WTC11 (cell line): ENCODE measurements at regions not wholly inside any gene's neighbourhood (a gene's known extent, or its start where the extent isn't known, plus 50 kb on each side); places are given as distances from the start of the nearest gene placed in this dataset.
A peak's percentile ranks its signal among the peaks of the same experiment; 100 is the strongest.

ENCODE experiments used
- ATAC-seq: fragments of 200-7000 bp; cut with Tn5 transposase; 2 replicates; pipeline ENCODE4 v1.10.0; 2021; ENCODE audit warnings: mild to moderate bottlenecking, moderate library complexity
- CTCF ChIA-PET: fragments of 300-600 bp; sonication (Branson Sonifier 250); formaldehyde crosslinking; loops from one replicate; lab custom pipeline; 2021; ENCODE audit warnings: antibody characterized with exemption; lab: Charles Lee
- POLR2A ChIA-PET: fragments of 350-600 bp; sonication (Branson Sonifier 250); formaldehyde crosslinking; loops from one replicate; lab custom pipeline; 2021; ENCODE audit warnings: antibody characterized with exemption; lab: Charles Lee
- DNase-seq: peaks from one replicate; pipeline ENCODE4 v3.0.0; 2021; ENCODE audit warnings: low spot score
- H3K27ac Mint-ChIP-seq: 2 replicates; pipeline ENCODE4 v1.8.0; 2021; ENCODE audit warnings: mixed read lengths
- H3K27me3 Mint-ChIP-seq: 2 replicates; pipeline ENCODE4 v1.8.0; 2021; ENCODE audit warnings: low read depth, mild to moderate bottlenecking, moderate library complexity, mixed read lengths
- H3K36me3 Mint-ChIP-seq: 2 replicates; pipeline ENCODE4 v1.8.0; 2021; ENCODE audit warnings: mixed read lengths
- H3K4me1 Mint-ChIP-seq: 2 replicates; pipeline ENCODE4 v1.8.0; 2022; ENCODE audit warnings: mixed read lengths
- H3K4me3 Mint-ChIP-seq: 2 replicates; pipeline ENCODE4 v1.8.0; 2021; ENCODE audit warnings: mild to moderate bottlenecking, moderate library complexity, mixed read lengths
- H3K9me3 Mint-ChIP-seq: 2 replicates; pipeline ENCODE4 v1.8.0; 2021; ENCODE audit warnings: mixed read lengths
- ATF2 ChIP-seq: sonication (generic); formaldehyde crosslinking; IDR thresholded peaks from 2 replicates; pipeline ENCODE4 v1.8.1; 2022; ENCODE audit warnings: low read depth, missing genetic modification reagents, borderline replicate concordance
- ATF3 ChIP-seq: sonication (generic); formaldehyde crosslinking; conservative IDR thresholded peaks from 2 replicates; pipeline ENCODE4 v1.8.1; 2022; ENCODE audit warnings: mild to moderate bottlenecking, missing genetic modification reagents
- CBFB ChIP-seq: sonication (generic); formaldehyde crosslinking; IDR thresholded peaks from 2 replicates; pipeline ENCODE4 v1.8.1; 2022; ENCODE audit warnings: mild to moderate bottlenecking, low read depth, missing genetic modification reagents
- ESRRA ChIP-seq: sonication (generic); formaldehyde crosslinking; IDR thresholded peaks from 2 replicates; pipeline ENCODE4 v1.8.1; 2022; ENCODE audit warnings: mild to moderate bottlenecking, missing genetic modification reagents, borderline replicate concordance
- ETV6 ChIP-seq: sonication (generic); formaldehyde crosslinking; IDR thresholded peaks from 2 replicates; pipeline ENCODE4 v1.8.1; 2022; ENCODE audit warnings: mild to moderate bottlenecking, missing genetic modification reagents
- FOXP4 ChIP-seq: sonication (generic); formaldehyde crosslinking; IDR thresholded peaks from 2 replicates; pipeline ENCODE4 v1.8.0; 2022; ENCODE audit warnings: mild to moderate bottlenecking, missing genetic modification reagents
- NFATC4 ChIP-seq: fragments of 250-450 bp; sonication (Bioruptor Pico); IDR thresholded peaks from 2 replicates; pipeline ENCODE4 v1.9.0; 2021; ENCODE audit warnings: mild to moderate bottlenecking
- SMAD3 ChIP-seq: sonication (generic); formaldehyde crosslinking; IDR thresholded peaks from 2 replicates; pipeline ENCODE4 v1.8.0; 2022; ENCODE audit warnings: missing genetic modification reagents, mild to moderate bottlenecking, borderline replicate concordance
- SOX15 ChIP-seq: fragments of 250-450 bp; sonication (Bioruptor Pico); IDR thresholded peaks from 2 replicates; pipeline ENCODE4 v1.9.0; 2021; ENCODE audit warnings: mild to moderate bottlenecking
- TEAD1 ChIP-seq: sonication (generic); formaldehyde crosslinking; IDR thresholded peaks from 2 replicates; pipeline ENCODE4 v1.8.0; 2022; ENCODE audit warnings: mild to moderate bottlenecking, missing genetic modification reagents
- TP53 ChIP-seq: sonication (generic); formaldehyde crosslinking; IDR thresholded peaks from 2 replicates; pipeline ENCODE4 v1.8.1; 2023; ENCODE audit warnings: mild to moderate bottlenecking, missing genetic modification reagents
- ZBTB21 ChIP-seq: sonication (generic); formaldehyde crosslinking; IDR thresholded peaks from 2 replicates; pipeline ENCODE4 v1.8.1; 2023; ENCODE audit warnings: mild to moderate bottlenecking, missing genetic modification reagents, borderline replicate concordance
- ZNF121 ChIP-seq: sonication (generic); formaldehyde crosslinking; IDR thresholded peaks from 2 replicates; pipeline ENCODE4 v1.8.0; 2023; ENCODE audit warnings: missing genetic modification reagents
- ZNF219 ChIP-seq: sonication (generic); formaldehyde crosslinking; IDR thresholded peaks from 2 replicates; pipeline ENCODE4 v1.8.0; 2023; ENCODE audit warnings: missing genetic modification reagents, mild to moderate bottlenecking, borderline replicate concordance
- ZNF396 ChIP-seq: fragments of 250-450 bp; sonication (Bioruptor Pico); IDR thresholded peaks from 2 replicates; pipeline ENCODE4 v1.8.0; 2021; ENCODE audit warnings: mild to moderate bottlenecking, moderate library complexity, borderline replicate concordance
- ZNF416 ChIP-seq: fragments of 250-450 bp; sonication (Bioruptor Pico); IDR thresholded peaks from 2 replicates; pipeline ENCODE4 v1.9.0; 2021; ENCODE audit warnings: mild to moderate bottlenecking, inconsistent platforms
- TF ChIP-seq, protein P1 (sequence below): fragments of 250-450 bp; sonication (Bioruptor Pico); IDR thresholded peaks from 2 replicates; pipeline ENCODE4 v1.9.0; 2021; ENCODE audit warnings: mild to moderate bottlenecking
- TF ChIP-seq, protein P2 (sequence below): sonication (generic); formaldehyde crosslinking; IDR thresholded peaks from 2 replicates; pipeline ENCODE4 v1.8.1; 2022; ENCODE audit warnings: mild to moderate bottlenecking, missing genetic modification reagents, moderate library complexity, borderline replicate concordance
- TF ChIP-seq, protein P3 (sequence below): sonication (generic); formaldehyde crosslinking; IDR thresholded peaks from 2 replicates; pipeline ENCODE4 v1.8.1; 2023; ENCODE audit warnings: mild to moderate bottlenecking, missing genetic modification reagents, moderate library complexity

- DNase-seq: peak; percentile 30
- Mint-ChIP-seq H3K27me3 (no peaks in the 10 kb centered on the region), H3K36me3 (peaks cover 20% of the 10 kb centered on the region), H3K27ac (no peak overlapping the region), H3K4me1 (0 out of 2 replicates have a peak, but pooled peaks cover 2% of the 10 kb centered on the region), H3K9me3 (peaks cover 37% of the 10 kb centered on the region), H3K4me3 (no peak overlapping the region)
- TF ChIP-seq SOX15 (CRISPR knock-in tag): no peak
- TF ChIP-seq ATF3 (CRISPR knock-in tag): no peak
- no peak for TF ChIP-seq ZNF121 (CRISPR knock-in tag)
- TF ChIP-seq NFATC4 (CRISPR knock-in tag): no peak
- no peak for TF ChIP-seq ETV6 (CRISPR knock-in tag)
- CTCF ChIA-PET: interaction anchor here (1.3 kb wide), 1 partner anchor 39 kb away, joined by 6 read pairs; no protein-coding TSS in a partner anchor
- ATAC-seq: peak; percentile 93
- POLR2A ChIA-PET: no interaction called here
Observed at GRCh38 chr4:116664198-116664597, 421.2 kb downstream of the TRAM1L1 start.

DNA sequence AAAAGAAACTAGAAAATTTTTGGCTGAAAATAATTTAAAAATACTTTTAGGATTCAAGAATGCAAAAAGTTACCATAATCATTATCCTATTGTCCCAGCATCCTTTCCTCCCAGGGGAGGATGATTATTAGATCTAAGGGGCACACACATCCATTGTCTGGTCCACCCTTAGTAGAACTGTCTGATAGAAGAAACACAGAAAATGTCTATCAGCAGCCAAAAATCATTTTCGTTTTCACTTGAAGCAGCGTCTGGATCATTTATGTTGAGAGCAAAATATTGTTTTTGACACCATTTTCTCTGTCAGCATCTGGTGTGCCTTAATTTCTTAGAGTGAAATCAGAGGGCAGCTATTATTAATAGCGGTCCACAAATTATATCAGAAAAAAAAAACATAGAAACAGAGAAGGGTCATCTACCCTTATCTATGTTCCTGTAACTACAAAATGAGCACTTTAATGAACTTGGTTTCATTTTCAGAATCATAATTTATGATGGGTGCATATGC, 446.3 kb downstream of the TRAM1L1 start:
- Mint-ChIP-seq H3K36me3 (no peaks in the 10 kb centered on the region), H3K27me3 (no peaks in the 10 kb centered on the region; the same call in 1 of the 2 replicates), H3K4me1 (no peaks in the 10 kb centered on the region), H3K4me3 (no peak overlapping the region), H3K27ac (no peak overlapping the region), H3K9me3 (no peaks in the 10 kb centered on the region)
- ATAC-seq: no peak
- no peak for DNase-seq
- TF ChIP-seq, protein P1, sequence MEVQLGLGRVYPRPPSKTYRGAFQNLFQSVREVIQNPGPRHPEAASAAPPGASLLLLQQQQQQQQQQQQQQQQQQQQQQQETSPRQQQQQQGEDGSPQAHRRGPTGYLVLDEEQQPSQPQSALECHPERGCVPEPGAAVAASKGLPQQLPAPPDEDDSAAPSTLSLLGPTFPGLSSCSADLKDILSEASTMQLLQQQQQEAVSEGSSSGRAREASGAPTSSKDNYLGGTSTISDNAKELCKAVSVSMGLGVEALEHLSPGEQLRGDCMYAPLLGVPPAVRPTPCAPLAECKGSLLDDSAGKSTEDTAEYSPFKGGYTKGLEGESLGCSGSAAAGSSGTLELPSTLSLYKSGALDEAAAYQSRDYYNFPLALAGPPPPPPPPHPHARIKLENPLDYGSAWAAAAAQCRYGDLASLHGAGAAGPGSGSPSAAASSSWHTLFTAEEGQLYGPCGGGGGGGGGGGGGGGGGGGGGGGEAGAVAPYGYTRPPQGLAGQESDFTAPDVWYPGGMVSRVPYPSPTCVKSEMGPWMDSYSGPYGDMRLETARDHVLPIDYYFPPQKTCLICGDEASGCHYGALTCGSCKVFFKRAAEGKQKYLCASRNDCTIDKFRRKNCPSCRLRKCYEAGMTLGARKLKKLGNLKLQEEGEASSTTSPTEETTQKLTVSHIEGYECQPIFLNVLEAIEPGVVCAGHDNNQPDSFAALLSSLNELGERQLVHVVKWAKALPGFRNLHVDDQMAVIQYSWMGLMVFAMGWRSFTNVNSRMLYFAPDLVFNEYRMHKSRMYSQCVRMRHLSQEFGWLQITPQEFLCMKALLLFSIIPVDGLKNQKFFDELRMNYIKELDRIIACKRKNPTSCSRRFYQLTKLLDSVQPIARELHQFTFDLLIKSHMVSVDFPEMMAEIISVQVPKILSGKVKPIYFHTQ (CRISPR knock-in tag): no peak
- TF ChIP-seq ZBTB21 (CRISPR knock-in tag): no peak
- TF ChIP-seq, protein P2, sequence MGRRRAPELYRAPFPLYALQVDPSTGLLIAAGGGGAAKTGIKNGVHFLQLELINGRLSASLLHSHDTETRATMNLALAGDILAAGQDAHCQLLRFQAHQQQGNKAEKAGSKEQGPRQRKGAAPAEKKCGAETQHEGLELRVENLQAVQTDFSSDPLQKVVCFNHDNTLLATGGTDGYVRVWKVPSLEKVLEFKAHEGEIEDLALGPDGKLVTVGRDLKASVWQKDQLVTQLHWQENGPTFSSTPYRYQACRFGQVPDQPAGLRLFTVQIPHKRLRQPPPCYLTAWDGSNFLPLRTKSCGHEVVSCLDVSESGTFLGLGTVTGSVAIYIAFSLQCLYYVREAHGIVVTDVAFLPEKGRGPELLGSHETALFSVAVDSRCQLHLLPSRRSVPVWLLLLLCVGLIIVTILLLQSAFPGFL: no peak
- TF ChIP-seq CBFB (CRISPR knock-in tag): no peak
- TF ChIP-seq, protein P3, sequence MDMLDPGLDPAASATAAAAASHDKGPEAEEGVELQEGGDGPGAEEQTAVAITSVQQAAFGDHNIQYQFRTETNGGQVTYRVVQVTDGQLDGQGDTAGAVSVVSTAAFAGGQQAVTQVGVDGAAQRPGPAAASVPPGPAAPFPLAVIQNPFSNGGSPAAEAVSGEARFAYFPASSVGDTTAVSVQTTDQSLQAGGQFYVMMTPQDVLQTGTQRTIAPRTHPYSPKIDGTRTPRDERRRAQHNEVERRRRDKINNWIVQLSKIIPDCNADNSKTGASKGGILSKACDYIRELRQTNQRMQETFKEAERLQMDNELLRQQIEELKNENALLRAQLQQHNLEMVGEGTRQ (CRISPR knock-in tag): no peak
- TF ChIP-seq ZNF121 (CRISPR knock-in tag): no peak
- no peak for TF ChIP-seq ZNF396 (CRISPR knock-in tag)
- TF ChIP-seq TEAD1 (CRISPR knock-in tag): no peak
- no peak for TF ChIP-seq ESRRA
- TF ChIP-seq FOXP4: no peak
- no peak for TF ChIP-seq SMAD3 (CRISPR knock-in tag)
- TF ChIP-seq TP53 (CRISPR knock-in tag): no peak
- no peak for TF ChIP-seq ATF2
- TF ChIP-seq ZNF416: no peak
- TF ChIP-seq ETV6 (CRISPR knock-in tag): no peak
- no peak for TF ChIP-seq ZNF219 (CRISPR knock-in tag)
- ChIA-PET POLR2A (no interaction called here), CTCF (no interaction called here)
